ENCODE measurements at regions not wholly inside any gene's neighbourhood (a gene's known extent, or its start where the extent isn't known, plus 50 kb on each side); places are given as distances from the start of the nearest gene placed in this dataset.
"Not testable (repeated sequence)": the region's sequence is repeated elsewhere in the genome, so short reads cannot be mapped to it uniquely, and the experiment has no call there.

DNA sequence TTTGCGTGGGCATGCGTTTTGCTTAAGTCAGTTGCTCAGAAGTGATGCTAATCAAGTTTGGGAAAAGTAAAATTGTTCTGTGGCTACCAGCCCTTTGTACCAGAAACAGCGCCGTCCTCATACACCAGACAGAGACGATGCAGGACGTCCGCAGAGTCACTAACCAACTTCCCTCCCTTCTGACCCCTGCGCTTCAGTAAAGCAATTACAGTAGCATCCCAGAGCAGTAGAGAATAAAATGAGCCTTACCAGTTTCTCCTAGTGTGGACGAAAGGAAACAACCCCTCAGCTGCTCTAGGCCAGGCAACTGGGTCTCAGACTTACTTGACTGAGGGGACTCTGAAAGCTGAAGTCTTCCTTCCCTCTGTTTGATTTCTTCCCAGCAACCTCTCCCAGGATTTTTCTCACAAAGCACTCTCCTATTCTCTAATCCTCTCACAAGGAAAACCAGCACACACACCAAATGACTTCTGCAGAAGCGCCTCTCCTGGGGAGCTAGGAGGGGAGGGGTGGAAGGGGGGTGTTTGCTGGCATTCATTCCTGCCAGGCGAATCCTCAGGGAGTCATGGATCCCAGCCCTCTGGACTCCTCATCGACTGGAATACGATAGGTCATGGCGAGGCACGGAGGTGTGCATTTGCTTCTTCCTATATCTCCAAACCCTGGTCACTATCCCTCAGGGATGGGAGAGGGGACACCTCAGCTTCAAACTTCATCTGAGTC lies 56.0 kb upstream of the MID1 start:
- DNase-seq = no peak

DNA sequence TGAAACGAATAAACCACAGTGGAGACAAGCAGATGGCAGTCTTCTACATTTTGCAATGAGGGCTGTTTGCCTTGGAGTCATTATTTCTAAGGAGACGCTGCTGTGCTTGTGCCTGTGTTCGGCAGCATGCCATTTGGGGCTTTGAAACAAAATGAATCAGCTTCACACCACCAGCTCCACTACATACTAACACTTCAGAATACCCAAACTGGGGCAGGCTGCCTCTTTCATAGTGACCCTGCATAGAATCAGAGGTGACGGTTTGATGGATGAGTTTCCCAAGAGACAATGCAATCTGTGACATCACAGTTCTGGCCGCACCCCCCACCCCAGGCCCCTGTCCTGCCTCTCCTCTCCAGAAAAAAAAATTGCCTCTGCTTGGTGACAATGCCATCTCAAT lies 57.1 kb upstream of the MID1 start:
- DNase-seq = no peak

DNA sequence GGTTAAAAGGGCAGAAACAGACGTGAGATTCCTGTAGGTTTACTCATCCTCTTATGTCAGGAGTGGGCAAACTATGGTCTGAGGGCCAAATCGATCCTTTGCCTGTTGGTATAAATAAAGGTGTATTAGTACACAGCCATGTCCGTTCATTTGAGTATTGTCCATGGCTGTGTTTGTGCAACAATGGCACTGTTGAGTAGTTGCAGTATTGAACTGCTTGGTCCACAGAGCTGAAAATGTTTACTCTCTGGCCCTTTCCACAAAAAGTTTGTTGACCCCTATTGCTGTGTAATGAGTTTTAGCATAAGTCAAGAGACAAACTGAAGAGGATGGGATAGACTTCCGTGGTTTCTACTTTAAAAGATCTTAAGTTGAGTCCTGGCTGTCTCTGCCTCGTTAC lies 59.0 kb upstream of the MID1 start:
- DNase-seq = no peak

DNA sequence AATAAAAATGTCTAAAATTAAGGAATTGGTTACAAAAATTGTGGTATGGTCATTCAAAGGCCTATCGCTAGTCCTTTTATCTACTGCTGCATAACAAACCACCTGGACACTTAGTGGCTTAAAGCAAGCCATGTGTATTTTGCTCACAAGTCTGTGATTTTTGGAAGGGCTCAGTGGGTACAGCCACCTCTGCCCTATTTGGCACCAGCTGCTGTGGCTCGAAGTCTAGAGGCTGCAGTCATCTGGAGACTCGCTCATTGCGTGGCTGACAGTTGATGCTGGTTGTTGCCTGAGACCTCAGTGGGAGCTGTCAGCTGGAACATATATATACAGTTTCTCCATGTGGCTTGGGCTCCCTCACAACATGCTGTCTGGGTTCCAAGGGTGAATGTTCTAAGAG lies 60.8 kb upstream of the MID1 start:
- DNase-seq = no peak

DNA sequence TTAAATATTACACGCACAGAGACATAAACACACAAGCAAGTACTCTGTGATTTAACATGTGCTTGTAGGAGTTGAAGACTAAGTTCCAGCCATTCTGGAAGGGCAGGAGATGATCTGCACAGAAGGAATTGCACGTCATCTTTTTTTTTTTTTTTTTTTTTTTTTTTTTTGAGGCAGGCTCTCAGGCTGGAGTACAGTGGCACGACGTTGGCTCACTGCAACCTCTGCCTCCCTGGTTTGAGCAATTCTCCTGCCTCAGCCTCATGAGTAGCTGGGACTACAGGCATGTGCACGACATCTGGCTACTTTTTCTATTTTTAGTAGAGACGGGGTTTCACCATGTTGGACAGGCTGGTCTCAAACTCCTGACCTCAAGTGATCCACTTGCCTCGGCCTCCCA lies 63.2 kb upstream of the MID1 start:
- not testable (repeated sequence) for DNase-seq

DNA sequence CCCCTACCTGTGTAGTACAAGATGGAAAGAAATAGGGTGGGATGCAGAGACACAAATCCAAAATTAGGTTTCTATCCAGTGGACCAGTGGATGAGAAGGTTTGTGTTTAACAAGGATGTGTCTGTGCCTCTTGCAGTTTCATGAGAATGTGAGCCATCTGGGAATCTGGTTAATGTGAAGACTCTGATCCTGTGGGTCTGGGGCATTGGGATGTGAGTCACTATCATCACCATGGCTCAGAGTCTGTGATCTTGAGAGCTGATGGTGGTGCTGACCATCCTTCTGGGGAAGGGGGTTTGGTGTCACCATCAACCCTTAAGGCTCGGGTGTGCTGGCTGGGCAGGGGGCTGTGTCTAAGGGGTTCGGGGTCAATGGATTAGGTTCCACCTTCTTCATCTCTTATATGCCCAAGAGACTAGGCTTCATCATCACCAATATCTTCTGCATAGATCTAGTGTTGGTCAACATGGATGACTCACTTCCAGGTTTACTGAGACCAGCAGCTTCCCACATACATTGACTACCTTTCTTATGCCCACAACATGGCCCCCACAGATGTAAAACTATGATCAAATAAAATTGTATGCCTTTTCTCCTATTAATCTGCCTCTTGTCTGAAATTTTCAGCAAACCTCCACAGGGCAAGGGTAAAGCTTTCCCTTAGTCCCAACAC lies 65.7 kb upstream of the MID1 start:
- no peak for DNase-seq

DNA sequence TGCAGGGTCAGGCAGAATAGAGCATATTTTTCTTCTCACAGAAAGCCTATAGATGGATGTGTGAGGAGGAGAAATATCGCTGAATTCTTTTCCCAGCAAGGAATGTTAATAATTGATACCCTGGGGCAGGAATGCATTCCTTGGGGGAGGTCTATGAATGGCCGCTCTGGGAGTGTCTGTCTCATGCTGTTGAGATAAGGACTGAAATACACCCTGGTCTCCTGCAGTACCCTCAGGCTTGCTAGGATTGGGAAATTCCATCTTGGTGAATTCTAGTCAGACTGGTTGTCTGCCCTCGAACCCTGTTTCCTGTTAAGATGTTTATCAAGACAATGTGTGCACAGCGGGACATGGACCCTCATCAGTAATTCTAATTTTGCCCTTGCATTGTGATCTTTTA lies 71.4 kb upstream of the MID1 start:
- not testable (repeated sequence) for DNase-seq

DNA sequence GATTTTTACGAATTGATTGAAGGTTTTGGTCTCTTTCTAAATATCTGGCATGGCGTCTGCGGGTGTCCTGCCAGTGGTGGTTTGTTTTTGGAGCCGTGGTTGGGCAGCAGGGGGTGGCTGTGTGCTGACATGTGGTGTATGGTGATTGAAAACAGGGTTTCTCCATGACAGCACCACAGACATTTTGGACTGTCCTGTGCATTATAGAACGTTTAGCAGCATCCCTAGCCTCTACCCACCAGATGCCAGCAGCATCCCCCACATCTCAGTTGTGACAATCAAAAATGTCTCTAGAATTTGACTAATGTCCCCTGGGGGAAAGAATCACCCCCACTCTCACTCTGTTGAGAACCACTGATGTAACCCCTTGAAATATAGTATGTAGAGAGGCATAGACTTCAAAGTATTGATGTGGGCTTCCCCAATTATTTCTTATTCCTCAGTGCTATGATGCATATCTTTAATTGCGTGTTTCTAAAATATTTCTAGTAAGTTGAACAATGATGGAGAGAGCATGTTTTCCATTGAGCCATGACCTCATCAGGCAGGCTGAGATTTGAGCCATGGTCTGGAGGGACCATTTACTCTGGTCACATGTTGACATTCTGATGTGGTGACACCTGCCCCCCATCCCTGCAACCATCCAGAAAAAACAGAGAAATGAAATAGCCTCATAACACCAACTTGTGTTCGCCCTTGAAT lies 77.4 kb upstream of the MID1 start:
- no peak for DNase-seq

DNA sequence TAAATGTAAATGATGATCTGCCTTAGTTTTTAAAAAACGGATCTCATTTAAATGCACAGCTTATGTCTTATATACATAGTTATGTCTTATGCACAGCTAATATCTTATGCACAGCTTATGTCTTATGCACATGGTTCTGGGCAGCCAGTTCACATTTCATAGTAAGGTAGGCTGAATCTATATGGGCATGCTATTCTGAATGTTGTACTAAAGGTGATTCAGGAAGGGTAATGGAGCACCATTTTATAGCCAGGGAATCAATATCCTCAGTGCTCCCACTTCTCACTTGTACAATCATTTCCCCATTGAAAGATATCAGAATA lies 77.9 kb upstream of the MID1 start:
- no peak for DNase-seq

DNA sequence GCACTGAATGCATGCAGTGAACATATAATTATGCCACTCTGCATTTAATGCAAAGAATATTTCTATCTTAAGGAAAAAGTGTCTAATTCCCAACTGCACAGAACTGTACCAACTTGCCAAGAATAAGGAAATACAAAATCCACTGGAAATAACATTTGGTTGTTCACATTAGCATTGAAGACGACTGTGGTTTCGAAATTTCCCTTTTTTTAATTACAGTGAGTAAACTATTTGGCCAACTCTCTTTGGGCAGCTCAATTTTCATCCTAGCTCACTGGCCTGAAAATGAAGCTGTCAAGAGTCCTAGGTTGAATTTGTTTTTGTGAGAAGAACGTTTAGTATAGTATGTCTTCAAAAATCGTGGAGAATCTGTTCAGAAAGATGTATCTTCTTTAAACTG lies 81.6 kb upstream of the MID1 start:
- DNase-seq = no peak

DNA sequence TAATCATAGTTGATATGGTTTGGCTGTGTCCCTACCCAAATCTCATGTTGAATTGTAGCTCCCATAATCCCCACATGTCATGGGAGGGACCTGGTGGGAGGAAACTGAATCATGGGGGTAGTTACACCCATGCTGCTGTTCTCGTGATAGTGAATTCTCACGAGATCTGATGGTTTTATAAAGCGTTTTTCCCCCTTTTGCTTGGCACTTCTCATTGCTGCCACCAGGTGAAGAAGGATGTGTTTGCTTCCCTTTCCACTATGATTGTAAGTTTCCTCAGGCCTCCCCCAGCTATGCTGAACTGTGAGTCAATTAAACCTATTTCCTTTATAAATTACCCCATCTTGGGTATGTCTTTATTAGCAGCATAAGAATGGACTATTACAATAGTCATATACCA lies 86.0 kb upstream of the MID1 start:
- not testable (repeated sequence) for DNase-seq

DNA sequence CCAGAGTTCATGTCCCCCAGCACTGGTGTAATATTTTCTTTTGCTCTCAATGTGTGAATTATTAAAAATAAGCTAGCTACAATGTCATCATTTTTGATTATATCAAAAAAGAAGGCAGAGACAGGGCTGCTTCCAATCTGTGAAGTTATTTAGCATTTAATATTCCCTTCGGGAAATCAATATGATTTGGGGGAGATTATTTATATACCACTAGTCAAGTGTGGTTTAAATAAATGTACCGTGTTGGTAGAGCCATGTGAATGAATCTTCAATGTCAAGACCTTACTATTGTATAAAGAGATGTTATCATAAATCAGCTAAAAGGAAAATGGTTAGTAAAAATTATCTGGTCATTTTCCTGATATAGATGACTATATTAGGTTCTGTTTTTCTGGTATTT lies 87.4 kb upstream of the MID1 start:
- DNase-seq = no peak

DNA sequence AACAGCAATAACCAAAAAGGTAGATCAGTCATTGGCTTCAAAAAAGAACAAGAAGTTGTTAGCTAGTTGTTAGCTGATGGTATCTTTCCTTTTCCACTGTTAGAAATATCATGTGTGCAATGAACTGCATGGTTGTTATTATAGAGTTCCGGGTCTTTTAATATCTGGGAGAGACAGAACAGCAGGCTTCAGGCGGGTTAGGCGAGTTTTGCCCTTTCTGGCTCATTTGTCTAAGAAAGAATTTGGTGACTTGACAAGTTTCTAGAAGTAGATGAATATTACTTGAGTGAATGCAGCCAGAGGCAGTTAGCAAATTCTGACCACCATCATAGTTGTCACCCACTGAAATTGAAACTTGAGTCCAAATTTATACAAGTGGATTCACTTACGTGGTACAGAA lies 88.9 kb upstream of the MID1 start:
- no peak for DNase-seq

DNA sequence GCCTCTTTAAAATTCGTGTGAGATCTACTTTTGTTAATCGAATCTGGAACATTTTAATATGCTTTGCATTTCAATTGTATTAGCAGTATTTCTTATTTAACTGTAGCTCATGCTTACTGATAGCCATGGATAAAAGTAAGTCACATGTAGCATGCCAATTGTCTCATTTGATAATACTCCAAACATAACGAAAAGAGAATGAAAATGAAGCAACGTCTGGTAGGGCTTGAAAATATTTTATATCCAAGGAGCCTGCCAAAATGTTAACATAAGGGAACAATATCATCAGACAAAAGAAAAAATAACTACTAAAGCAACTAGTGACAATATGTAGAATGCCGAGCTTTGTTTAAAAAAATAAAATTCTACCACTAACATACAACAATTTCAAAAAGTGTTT lies 94.1 kb upstream of the MID1 start:
- DNase-seq = no peak

DNA sequence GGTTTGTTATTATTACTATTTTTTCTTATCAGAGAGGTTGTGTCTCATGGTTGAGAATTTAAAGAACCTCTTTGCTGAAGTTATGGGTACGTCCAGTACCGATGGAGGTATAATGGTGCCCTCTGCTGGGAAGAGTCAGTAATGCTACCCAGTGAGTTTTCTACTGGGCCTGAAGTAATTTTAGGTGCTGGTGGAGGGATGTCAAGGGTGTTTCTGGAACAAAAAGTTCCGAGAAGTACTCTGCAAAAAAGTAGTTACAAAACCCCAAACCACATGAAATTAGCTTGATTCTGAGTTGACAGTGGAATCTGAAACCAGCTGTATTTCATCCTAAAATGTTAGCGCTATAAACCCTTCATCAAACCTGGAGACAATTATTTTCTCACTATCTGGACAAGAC lies 102.5 kb upstream of the MID1 start:
- peak; percentile 4 for DNase-seq

DNA sequence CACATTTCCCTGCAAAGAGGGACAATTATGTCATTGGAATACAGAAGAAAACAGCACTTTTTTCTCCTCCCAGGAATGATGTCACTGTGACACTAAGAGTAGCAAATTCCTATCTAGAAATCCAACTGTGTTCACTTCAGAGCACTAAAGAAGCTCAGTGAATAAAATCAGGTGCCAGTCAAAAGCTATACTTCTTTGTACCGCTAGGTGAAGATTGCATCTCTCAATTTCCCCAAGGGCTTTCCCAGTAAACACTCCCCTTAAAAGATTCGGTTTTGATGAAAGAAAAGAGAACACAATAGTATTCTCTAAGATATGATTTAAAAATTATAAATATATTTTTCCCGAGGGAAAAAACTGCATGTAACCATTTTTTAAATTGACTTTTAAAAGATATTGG lies 104.7 kb upstream of the MID1 start:
- no peak for DNase-seq

DNA sequence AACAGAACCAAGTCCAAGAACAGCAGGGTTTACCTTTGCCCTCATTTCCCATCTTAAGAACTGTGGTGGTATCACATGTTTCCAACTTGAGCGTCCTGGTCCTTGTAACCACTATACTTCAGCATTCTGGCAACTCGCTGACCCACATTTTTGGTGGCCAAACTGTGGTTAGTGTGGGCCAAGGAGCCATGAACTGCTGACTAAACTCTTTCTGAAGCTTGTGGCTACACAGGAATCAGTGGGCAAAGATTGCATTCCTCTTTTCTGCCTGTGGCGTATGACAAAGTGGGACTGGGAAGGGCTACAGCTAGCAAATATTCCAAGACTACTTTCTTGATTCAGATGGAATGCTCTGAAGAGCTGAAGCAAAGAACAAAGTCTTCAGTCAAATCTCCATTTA lies 106.3 kb upstream of the MID1 start:
- DNase-seq = no peak

DNA sequence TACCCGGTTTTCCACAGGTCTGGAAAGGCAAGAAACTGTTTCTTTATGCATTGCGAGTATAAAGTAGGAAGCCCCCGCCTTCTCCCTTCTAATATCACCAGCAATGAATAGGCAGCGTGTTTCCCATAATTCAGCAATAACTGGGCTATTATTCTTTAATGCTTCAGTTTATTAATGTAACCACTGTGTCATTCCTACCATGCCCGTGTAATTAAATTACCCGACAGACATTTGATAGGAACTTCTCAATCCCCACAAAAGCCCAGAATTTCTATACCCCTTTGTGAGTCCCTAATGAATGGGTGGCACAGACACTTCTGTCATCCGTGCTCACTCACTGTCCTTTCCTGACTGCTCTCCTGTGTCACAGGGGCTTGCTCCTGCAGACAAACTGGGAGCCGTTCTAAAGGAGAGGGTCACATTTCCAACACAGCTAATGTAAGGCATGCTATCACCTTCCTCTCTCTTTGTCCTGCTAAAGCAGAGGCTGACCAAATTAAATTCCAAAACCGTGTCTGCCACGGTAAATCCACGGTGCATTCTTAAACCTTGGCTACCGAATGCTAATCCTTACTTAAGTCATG lies 108.5 kb upstream of the MID1 start:
- no peak for DNase-seq

DNA sequence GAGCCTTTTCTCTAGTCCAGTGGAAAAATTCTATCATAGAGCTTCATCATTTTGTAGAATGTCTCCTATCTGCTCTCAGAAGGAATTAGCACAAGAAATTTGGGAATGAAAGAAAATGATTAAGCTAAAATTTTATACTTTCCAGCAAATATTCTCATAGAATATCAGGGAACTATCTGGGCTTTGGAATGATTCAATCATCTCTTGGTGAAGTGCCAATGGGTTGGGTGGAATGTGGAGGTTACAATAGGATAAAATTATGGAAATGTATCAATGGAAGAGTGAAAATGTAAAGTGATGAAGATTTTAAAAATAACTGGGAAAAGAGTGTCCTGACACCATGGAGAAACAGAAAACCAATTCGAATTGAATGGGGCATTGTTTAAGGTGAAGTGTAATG lies 119.0 kb upstream of the MID1 start:
- DNase-seq = no peak

DNA sequence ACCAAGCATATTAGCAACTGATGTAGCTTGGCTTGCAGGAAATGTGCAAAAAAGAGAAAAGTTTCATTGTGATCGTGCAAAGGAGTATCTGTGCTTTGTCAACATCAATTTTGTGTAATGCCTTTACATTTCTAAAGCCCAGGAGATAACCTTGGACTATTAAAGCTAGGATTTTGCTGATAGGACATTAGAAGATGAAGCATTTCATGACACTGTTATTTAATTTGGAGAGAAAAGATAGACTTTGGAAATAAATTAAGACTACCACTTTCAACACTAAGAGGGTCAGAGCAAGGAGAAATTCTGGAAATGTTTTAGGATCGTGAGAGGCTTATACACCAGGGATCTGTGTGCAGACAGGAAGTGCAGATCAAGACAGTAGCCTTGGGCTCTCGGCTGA lies 120.6 kb upstream of the MID1 start:
- DNase-seq = no peak

DNA sequence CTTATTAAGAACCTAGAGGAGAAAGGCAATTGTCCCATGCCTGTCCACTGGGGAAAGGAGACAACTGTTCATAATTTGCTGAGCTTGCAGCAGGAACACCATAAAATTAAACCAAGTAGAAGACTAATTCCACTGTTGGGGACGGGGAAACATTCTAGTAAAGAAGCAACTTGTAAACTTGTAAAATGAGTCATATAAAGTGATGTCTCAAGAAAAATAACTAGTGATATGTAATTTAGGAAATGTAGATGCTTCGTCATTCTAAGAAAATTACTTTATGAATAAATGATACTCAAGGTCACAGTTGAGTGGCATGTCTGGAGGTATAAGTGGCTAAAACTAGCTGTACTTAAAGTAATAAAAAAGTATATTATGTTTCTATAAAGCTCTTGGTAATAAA lies 121.2 kb upstream of the MID1 start:
- DNase-seq = no peak

DNA sequence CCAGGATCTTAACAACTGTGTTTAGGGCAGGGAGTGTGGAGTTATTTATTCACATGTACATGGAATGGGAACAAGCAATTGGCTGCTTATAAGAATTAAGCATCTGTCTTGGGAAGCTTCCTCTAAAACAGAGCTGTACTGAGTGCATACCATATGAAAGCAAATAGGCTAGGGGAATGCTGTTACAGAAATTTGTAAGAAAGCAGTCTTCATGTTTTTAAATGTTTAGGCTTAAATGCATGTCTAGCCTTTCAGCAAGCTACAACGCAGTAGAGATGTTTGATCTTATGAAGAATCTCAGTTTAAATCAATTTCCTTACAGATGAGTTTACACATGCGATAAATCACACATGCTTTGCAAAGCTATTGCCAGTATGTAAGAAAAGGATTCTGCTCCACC lies 123.1 kb upstream of the MID1 start:
- no peak for DNase-seq

DNA sequence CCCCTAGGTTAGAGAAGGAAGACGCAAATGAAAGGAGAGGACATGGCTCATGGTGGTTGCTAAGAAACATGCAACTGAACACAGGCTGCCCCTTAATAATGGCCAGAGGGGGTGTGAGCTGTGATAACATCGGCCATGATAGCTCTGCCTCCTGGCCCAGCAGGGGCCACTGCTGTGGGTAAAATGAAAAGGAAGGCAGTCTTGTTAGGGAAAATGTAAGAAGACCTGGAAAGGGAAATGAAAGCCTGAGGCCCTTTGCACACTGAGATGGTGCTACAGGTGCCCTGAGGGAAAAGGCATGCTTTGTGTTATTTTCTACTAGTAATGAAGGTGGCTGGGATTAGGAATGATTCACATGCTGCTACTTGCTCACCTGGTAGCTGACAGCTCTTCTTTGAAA lies 123.6 kb upstream of the MID1 start:
- no peak for DNase-seq

DNA sequence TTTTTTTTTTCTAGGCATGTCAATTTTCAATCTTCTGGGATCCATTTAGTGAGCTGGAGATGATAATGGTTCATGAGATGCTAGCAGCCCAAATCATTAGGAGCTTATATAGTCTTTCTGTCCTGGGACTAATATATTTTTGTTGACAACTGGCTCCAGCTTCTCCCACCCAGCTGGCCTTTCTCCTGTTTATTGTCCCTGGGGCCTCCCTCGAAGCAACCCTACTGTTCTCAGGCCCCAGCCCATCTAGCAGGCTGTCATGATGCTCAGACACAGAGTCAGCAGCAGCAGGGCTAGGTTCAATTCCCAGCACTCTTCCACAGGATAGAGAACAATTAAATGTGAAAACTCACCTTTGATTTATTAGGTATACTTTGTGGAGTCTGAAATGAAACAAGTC lies 127.6 kb upstream of the MID1 start:
- DNase-seq = no peak
